Putamen (tissue), 1 donor: ENCODE measurements at regions not wholly inside any gene's neighbourhood (a gene's known extent, or its start where the extent isn't known, plus 50 kb on each side); places are given as distances from the start of the nearest gene placed in this dataset.
"Not testable (repeated sequence)": the region's sequence is repeated elsewhere in the genome, so short reads cannot be mapped to it uniquely, and the experiment has no call there.

ENCODE experiments used
- DNase-seq: peaks from one replicate; pipeline ENCODE4 v3.0.0-alpha.2; 2016; ENCODE audit warnings: low spot score

GRCh38 chr2:87639801-87640440 lies 108.0 kb upstream of the PLGLB2 start:
- not testable (repeated sequence) for DNase-seq

- DNase-seq, result not testable (repeated sequence)
Observed at GRCh38 chr2:87640961-87641563, 106.8 kb upstream of the PLGLB2 start.

- DNase-seq, result not testable (repeated sequence)
Observed at GRCh38 chr2:87643165-87643564, 104.7 kb upstream of the PLGLB2 start.

- not testable (repeated sequence) for DNase-seq
Observed at GRCh38 chr2:87647737-87648498, 100.0 kb upstream of the PLGLB2 start.

- not testable (repeated sequence) for DNase-seq
Observed at GRCh38 chr2:87648815-87649214, 99.1 kb upstream of the PLGLB2 start.

- not testable (repeated sequence) for DNase-seq
Observed at GRCh38 chr2:87649871-87650270, 98.0 kb upstream of the PLGLB2 start.

- DNase-seq, result not testable (repeated sequence)
Observed at GRCh38 chr2:87650837-87651236, 97.0 kb upstream of the PLGLB2 start.

- DNase-seq, result not testable (repeated sequence)
Observed at GRCh38 chr2:87651589-87651988, 96.3 kb upstream of the PLGLB2 start.

- not testable (repeated sequence) for DNase-seq
Observed at GRCh38 chr2:87653373-87653772, 94.5 kb upstream of the PLGLB2 start.

GRCh38 chr2:87654136-87654814 lies 93.6 kb upstream of the PLGLB2 start:
- not testable (repeated sequence) for DNase-seq

- DNase-seq, result not testable (repeated sequence)
Observed at GRCh38 chr2:87657915-87658314, 90.0 kb upstream of the PLGLB2 start.

GRCh38 chr2:87658357-87658756 lies 89.5 kb upstream of the PLGLB2 start:
- not testable (repeated sequence) for DNase-seq

- not testable (repeated sequence) for DNase-seq
Observed at GRCh38 chr2:87658976-87659375, 88.9 kb upstream of the PLGLB2 start.

- not testable (repeated sequence) for DNase-seq
Observed at GRCh38 chr2:87660164-87660563, 87.7 kb upstream of the PLGLB2 start.

GRCh38 chr2:87662316-87663290 lies 85.3 kb upstream of the PLGLB2 start:
- not testable (repeated sequence) for DNase-seq

- DNase-seq, result not testable (repeated sequence)
Observed at GRCh38 chr2:87663347-87663746, 84.5 kb upstream of the PLGLB2 start.

- DNase-seq, result not testable (repeated sequence)
Observed at GRCh38 chr2:87667027-87667426, 80.9 kb upstream of the PLGLB2 start.

GRCh38 chr2:87668361-87668760 lies 79.5 kb upstream of the PLGLB2 start:
- not testable (repeated sequence) for DNase-seq

- not testable (repeated sequence) for DNase-seq
Observed at GRCh38 chr2:87669633-87670231, 78.2 kb upstream of the PLGLB2 start.

- DNase-seq, result not testable (repeated sequence)
Observed at GRCh38 chr2:87672404-87672803, 75.5 kb upstream of the PLGLB2 start.

- not testable (repeated sequence) for DNase-seq
Observed at GRCh38 chr2:87674729-87675128, 73.2 kb upstream of the PLGLB2 start.
